ENCODE measurements at regions not wholly inside any gene's neighbourhood (a gene's known extent, or its start where the extent isn't known, plus 50 kb on each side); places are given as distances from the start of the nearest gene placed in this dataset. TPM values are rescaled to one million over a fixed set of nuclear protein-coding genes. Genes with fewer than 3 reads are reported as not detected.

DNA sequence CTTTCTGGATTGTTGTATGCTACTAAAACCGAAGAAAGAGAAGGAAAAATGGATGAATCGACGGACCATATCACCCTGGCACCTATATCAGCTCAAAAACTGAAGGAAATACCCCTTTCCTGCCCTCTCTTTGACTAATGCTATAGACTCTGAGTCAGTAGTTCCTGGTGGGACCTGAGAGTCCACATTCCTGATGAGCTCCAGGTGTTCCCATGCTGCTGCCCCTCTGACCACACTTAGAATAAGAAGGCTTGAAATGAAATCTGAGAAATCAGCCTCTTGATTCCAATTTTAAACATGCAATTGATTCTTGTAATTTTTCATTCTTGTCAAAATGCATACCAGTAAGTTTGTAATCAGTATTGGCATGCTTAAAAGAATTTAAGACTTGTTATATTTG is 75.2 kb downstream of the PRL start:
- no peak for DNase-seq (ENCODE audit: low spot score)
- ATAC-seq (ENCODE audit: low FRiP score), result no peak
- no peak for TF ChIP-seq CTCF (IDR thresholded peaks at IDR 0.05)

- DNase-seq (ENCODE audit: low spot score), result no peak
- ATAC-seq (ENCODE audit: low FRiP score), result no peak
- no peak for TF ChIP-seq CTCF (IDR thresholded peaks at IDR 0.05)
Measured at GRCh38 chr6:22222469-22222868, 74.4 kb downstream of the PRL start.

- TF ChIP-seq CTCF (IDR thresholded peaks at IDR 0.05), result no peak
- no peak for DNase-seq (ENCODE audit: low spot score)
- ATAC-seq (ENCODE audit: low FRiP score), result no peak
Measured at GRCh38 chr6:22227824-22228610, 68.8 kb downstream of the PRL start.

DNA sequence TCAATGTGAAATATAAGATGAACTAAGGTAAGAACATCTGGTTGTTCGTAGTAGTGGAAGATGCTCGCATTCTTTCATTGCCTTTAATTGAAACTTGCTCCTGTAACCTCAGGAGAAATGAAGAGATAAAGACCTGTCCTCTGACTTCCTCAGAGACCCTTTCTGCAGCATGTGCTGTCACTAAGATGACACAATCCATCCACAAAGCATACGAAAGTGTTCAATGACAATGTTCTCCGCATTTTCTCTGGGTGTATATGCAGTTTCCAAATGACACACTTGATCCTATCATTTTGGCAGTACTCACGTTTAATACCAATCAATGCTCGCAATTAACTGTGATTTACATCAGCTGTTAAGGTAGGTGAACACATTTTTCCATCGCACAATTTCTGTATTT is 65.8 kb downstream of the PRL start:
- ATAC-seq (ENCODE audit: low FRiP score), result no peak
- TF ChIP-seq CTCF (IDR thresholded peaks at IDR 0.05), result no peak

GRCh38 chr6:22231616-22232015 is 65.2 kb downstream of the PRL start:
- TF ChIP-seq CTCF (IDR thresholded peaks at IDR 0.05), result no peak
- no peak for DNase-seq (ENCODE audit: low spot score)
- ATAC-seq (ENCODE audit: low FRiP score), result no peak

More for the DNA sequence above, 65.8 kb downstream of the PRL start:
- no peak for DNase-seq (ENCODE audit: low spot score)

DNA sequence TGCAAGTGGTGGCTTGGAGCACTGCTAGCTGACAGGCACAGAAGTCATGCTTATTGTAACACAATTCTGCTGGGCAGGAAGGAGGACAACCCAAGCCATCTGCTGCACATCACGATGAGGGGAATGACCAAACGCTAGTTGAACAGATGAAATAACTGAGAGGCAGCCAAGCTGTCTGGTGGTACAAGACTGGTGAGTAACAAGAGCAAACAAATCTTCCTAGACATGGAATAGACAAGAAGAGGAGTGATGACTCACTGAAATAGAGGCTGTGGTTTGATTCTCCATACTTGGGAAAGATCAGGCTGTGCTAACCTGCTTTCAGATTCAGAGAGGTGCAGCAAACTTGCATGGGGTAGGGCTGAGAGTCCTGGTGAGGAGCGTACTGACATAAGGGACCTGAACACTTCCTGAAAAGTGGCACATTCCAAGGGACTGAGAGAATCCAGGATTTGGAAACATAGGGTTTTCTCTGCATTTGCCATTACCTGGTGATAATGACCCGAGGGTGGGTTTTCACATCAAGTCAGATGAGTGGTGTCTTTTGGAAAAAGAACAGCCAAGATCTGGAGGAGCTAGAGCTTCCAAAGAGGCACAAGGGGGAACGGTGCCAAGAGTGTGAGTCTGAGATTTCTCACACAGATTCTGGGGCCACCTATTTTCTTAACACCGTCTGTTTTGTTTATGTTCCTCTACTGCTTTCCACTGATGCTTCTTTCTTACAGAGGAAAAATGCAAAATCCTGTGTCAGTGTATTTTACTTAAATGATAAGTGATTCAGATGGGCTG is 60.0 kb downstream of the PRL start:
- TF ChIP-seq CTCF (IDR thresholded peaks at IDR 0.05), result no peak
- DNase-seq (ENCODE audit: low spot score) (no peak), ATAC-seq (ENCODE audit: low FRiP score) (no peak)

Small RNA genes lying in the stretch of these regions (small RNA-seq; reads per million reads assigned to genes)
- gene AL136313.1, result not detected

Measured in omental fat pad (tissue), 3 donors.